HG03060 (cell line): ENCODE measurements at regions not wholly inside any gene's neighbourhood (a gene's known extent, or its start where the extent isn't known, plus 50 kb on each side); places are given as distances from the start of the nearest gene placed in this dataset.

Experiments used
- ATAC-seq: cut with Tn5 transposase; IDR thresholded peaks from one replicate; pipeline ENCODE4 v1.9.1; 2021; ENCODE audit warnings: low read depth, moderate number of reproducible peaks; ENCODE audit not compliant: unreplicated experiment

DNA sequence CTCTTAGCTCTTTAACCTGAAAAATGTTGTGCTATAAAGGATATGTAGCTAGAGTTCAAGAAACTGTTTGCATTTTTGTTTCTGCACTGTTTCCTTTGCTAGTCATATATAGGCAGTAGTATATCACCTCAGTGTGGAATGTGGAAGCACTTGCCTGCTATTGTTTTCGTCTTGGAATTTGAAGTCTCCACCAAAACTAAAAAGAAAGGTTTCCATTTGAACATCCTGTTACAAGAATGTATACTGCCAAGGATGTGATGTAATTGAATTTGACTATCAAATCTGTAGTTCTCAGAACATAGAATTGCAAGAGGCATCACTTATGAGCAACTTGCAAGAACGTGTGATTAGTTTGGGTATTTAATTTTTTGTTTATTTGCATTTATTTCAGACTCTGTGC, 51.1 kb upstream of the MEOX2 start:
- no peak for ATAC-seq
